Heart right ventricle (tissue), 16 donors: ENCODE measurements at regions not wholly inside any gene's neighbourhood (a gene's known extent, or its start where the extent isn't known, plus 50 kb on each side); places are given as distances from the start of the nearest gene placed in this dataset.
"Not testable (repeated sequence)": the region's sequence is repeated elsewhere in the genome, so short reads cannot be mapped to it uniquely, and the experiment has no call there.

ENCODE experiments used
- ATAC-seq, 8 donors: fragments of 200-7000 bp; cut with Tn5 transposase; one replicate each; pipeline ENCODE4 v1.9.1; 2020; ENCODE audit warnings: mild to moderate bottlenecking in 8 of 8, moderate library complexity in 8 of 8, moderate number of reproducible peaks in 1 of 8
- DNase-seq, 2 donors: peaks; one replicate each; pipeline ENCODE4 v3.0.0-alpha.2; 2020
- H3K27ac ChIP-seq, 10 donors: fragments of 200-600 bp; sonication (generic) in 2 of 10; one replicate each; pipeline versions ENCODE4 v1.5.0 to v1.8.0; 2020 to 2022; ENCODE audit warnings: mild to moderate bottlenecking in 3 of 10
- H3K27me3 ChIP-seq, 7 donors: fragments of 200-600 bp; one replicate each; pipeline ENCODE4 v1.8.0; 2021 to 2022; ENCODE audit warnings: mild to moderate bottlenecking in 2 of 7
- H3K36me3 ChIP-seq, 9 donors: fragments of 200-600 bp; sonication (generic) in 1 of 9; one replicate each; pipeline versions ENCODE4 v1.5.0 to v1.8.0; 2020 to 2022; ENCODE audit warnings: mild to moderate bottlenecking in 2 of 9
- H3K4me1 ChIP-seq, 9 donors: fragments of 200-600 bp; sonication (generic) in 1 of 9; one replicate each; pipeline versions ENCODE4 v1.5.0 to v1.8.0; 2020 to 2022; ENCODE audit warnings: mild to moderate bottlenecking in 4 of 9
- H3K4me3 ChIP-seq, 10 donors: fragments of 200-600 bp; sonication (generic) in 2 of 10; one replicate each; pipeline versions ENCODE4 v1.5.0 to v1.8.0; 2020 to 2022; ENCODE audit warnings: mild to moderate bottlenecking in 7 of 10, moderate library complexity in 2 of 10
- H3K9me3 ChIP-seq, 11 donors: fragments of 200-600 bp in 10 of 11; sonication (generic) in 2 of 11; one replicate each; pipeline versions ENCODE4 v1.5.0 to v1.8.0; 2013 to 2022; ENCODE audit warnings: mild to moderate bottlenecking in 2 of 11, control low read depth in 1 of 11, moderate library complexity in 1 of 11
- WGBS, 2 donors: extraction: QIAGEN DNeasy Blood & Tissue Kit; methylation state at CpG; one replicate each; pipeline ENCODE4 v1.1.7; 2013; ENCODE audit warnings: inconsistent platforms in 1 of 2; 5-methylcytosine and 5-hydroxymethylcytosine counted together
- intact Hi-C, 10 donors: fragments of 100-400 bp; cut with DNase I; formaldehyde crosslinking; loops; one replicate each; pipeline versions ENCODE4 v1.11.1 to v1.14.2; 2022
- TF ChIP-seq, protein P1 (sequence below), 9 donors: fragments of 200-600 bp; sonication (generic) in 2 of 9; IDR thresholded peaks; one replicate each; pipeline versions ENCODE4 v1.5.0 to v1.8.0; 2021 to 2022; ENCODE audit warnings: antibody characterized with exemption in 9 of 9, mild to moderate bottlenecking in 5 of 9, moderate library complexity in 1 of 9
- donor health status: Arrhythmogenic right ventricular cardiomyopathy.
- donor health status: ischemic (EF 13 %, LVEDD 7.1; RV severe dilation, severe dysfunction).
- donor health status: healthy with polysubstance abuse.
- donor health status: DM: no; HTN: yes; CAD: no.
- donor health status: DM: no; HTN: no; CAD: no.
- donor health status: ischemic (EF 25% LVEDD 6.9; RV normal size, moderate dysfunction).
- donor health status: ischemic (EF 25% LVEDD 5.7; RV mildly dilated, moderate dysfunction).
- donor health status: healthy.
- donor health status: DM: yes; HTN: yes; CAD: no.
- donor health status: Ischemic cardiomyopathy.
- donor health status: ischemic (EF 35%, LVEDD 5.7; RV mildly dilated, moderate dysfunction).
- donor health status: nonischemic (EF 11% LVEDD 7.7; RV severe dilation, severe dysfunction).
- donor health status: DM: yes; HTN: yes; CAD: no.
- donor health status: PGD.
- donor health status: ischemic (EF 29% LVEDD 5.4; RV normal size, mild dysfunction).
- donor health status: nonischemic (EF 23%, LVEDD 6.1; RV moderate dilation, normal function).

DNA sequence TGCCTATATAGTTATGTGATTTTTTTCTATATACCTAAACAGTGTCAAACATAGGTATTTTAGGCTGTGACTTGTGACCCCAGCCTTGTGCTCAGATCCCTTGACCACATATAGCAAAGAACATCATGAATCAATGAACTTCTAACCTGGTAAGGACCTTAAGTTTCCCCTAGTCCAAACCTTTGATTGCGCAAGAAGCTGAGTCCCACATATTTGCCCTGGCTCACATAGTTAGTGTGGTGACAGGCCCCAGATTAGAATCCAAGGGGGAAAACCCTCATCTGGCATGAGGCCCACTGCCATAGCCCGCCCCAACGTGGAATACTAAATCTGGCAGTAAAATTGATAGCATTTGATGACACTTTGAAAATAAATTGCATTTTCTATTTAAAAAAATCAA, 171.8 kb downstream of the MZT1 start:
- no peaks in the 10 kb centered on the region for H3K4me1 ChIP-seq
- no peak overlapping the region for H3K27ac ChIP-seq
- DNase-seq (no peak), ATAC-seq (no peak)
- TF ChIP-seq, protein P1, sequence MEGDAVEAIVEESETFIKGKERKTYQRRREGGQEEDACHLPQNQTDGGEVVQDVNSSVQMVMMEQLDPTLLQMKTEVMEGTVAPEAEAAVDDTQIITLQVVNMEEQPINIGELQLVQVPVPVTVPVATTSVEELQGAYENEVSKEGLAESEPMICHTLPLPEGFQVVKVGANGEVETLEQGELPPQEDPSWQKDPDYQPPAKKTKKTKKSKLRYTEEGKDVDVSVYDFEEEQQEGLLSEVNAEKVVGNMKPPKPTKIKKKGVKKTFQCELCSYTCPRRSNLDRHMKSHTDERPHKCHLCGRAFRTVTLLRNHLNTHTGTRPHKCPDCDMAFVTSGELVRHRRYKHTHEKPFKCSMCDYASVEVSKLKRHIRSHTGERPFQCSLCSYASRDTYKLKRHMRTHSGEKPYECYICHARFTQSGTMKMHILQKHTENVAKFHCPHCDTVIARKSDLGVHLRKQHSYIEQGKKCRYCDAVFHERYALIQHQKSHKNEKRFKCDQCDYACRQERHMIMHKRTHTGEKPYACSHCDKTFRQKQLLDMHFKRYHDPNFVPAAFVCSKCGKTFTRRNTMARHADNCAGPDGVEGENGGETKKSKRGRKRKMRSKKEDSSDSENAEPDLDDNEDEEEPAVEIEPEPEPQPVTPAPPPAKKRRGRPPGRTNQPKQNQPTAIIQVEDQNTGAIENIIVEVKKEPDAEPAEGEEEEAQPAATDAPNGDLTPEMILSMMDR (IDR thresholded peaks at IDR 0.05) = no peak
- H3K36me3 ChIP-seq = no peaks in the 10 kb centered on the region
- intact Hi-C loops = no loop called here
- peaks cover 0 to 2% (median 0%) of the 10 kb centered on the region in 11 donors for H3K9me3 ChIP-seq
- WGBS, 2 donors = 71 to 75% methylated on average over 3 of the region's 3 CpGs
- no peaks in the 10 kb centered on the region for H3K27me3 ChIP-seq
- H3K4me3 ChIP-seq = no peak overlapping the region

DNA sequence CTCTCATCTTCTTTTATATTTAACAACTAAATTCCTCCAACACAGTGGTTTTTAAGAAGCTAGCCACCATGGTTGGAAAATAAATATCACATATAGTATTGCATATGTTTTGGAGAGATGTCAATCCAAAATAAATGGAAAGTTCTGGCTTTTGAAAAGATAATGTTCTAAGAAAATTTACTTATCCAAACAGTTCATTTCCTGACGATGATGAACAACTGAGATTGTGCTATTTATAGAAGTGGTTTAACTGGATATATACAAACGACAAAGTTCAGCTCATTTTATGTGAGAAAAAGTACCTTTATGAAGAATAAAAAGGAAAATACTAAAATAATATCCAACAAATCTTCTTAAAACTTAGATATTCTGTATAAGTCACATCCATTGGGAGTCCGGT, 174.7 kb downstream of the MZT1 start:
- H3K9me3 ChIP-seq = peaks cover 0 to 2% (median 0%) of the 10 kb centered on the region in 11 donors
- intact Hi-C loops = no loop called here
- no peaks in the 10 kb centered on the region for H3K27me3 ChIP-seq
- H3K27ac ChIP-seq = no peak overlapping the region
- DNase-seq (no peak), ATAC-seq (no peak)
- TF ChIP-seq, protein P1 (IDR thresholded peaks at IDR 0.05) = no peak
- H3K36me3 ChIP-seq = no peaks in the 10 kb centered on the region
- H3K4me1 ChIP-seq = no peaks in the 10 kb centered on the region
- no peak overlapping the region for H3K4me3 ChIP-seq
- WGBS, 2 donors = 37 to 45% methylated on average over 3 of the region's 3 CpGs

DNA sequence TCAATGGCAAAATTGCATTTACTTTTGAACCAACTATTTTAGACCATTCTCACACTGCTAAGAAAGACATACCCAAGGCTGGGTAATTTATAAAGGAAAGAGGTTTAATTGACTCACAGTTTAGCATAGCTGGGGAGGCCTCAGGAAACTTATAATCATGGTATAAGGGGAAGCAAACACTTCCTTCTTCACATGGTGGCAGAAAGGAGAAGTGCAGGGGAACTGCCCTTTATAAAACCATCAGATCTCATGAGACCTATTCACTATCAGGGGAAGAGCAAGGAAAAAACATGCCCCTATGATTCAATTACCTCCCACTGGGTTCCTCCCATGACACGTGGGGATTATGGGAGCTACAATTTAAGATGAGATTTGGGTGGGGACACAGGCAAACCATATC, 181.5 kb downstream of the MZT1 start:
- H3K4me3 ChIP-seq, ATAC-seq, H3K9me3 ChIP-seq, H3K4me1 ChIP-seq, intact Hi-C loops, H3K36me3 ChIP-seq, H3K27ac ChIP-seq, DNase-seq, H3K27me3 ChIP-seq: not testable (repeated sequence)
- 62 to 66% methylated on average over 1 of the region's 1 CpG for WGBS, 2 donors

DNA sequence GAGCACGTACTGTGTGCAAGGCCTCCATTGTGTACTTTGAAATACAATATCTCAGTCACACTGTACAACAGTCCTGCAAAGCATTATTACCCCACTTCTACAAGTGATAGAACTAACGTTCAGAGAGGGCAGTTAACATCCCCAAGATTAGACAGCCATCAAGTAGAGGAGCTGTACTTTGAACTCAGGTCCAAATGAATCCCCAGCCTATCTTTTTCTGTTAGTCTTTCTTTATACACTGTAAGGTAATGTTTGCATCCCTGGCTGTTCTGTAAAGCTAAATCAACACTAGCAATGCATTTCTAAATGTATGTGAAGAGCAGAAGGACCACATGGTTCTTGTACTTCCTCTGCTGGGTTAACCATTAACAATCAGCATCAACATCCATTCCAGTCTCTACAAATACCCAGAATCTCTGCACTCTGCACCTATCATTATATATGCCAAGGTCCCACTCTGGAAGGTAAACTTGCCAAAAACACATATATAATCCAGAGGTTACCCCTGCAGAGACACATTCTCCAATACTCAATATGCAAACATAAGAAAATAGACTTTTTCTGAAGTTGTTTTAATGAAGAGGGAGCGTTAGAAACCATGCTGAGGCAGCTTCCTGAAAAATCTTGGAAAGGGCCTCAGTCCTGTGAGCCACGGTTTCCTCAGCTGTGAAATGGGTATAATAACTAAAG, 182.3 kb downstream of the MZT1 start:
- Histone ChIP-seq H3K36me3 (no peaks in the 10 kb centered on the region), H3K27ac (no peak overlapping the region), H3K9me3 (no peaks in the 10 kb centered on the region), H3K4me3 (no peak overlapping the region), H3K27me3 (no peaks in the 10 kb centered on the region), H3K4me1 (no peaks in the 10 kb centered on the region)
- DNase-seq = no peak
- WGBS, 2 donors = 64 to 81% methylated on average over 4 of the region's 4 CpGs
- TF ChIP-seq, protein P1 (IDR thresholded peaks at IDR 0.05) = no peak
- no peak for ATAC-seq
- intact Hi-C loops = no loop called here

DNA sequence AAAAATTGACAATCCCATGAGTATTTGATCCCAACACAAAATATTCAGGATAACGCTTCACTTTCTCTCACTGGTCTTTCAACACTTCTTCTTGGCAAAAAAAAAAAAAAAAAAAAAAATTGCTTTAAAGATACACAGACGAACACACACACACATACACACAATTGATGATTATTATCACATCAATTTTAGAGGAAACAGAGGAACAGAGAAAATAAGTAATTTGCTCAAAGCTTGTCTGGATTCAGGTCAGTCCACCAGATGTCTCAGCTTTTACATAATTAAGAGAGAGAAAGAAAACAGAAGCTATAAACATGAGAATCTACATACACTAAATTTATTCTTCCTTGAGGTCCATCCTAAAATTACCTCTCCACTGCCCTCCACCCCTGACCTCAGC, 183.4 kb downstream of the MZT1 start:
- no peak overlapping the region for H3K4me3 ChIP-seq
- intact Hi-C loops = no loop called here
- no peak overlapping the region for H3K27ac ChIP-seq
- 78 to 82% methylated on average over 2 of the region's 2 CpGs for WGBS, 2 donors
- ATAC-seq (no peak), DNase-seq (no peak)
- TF ChIP-seq, protein P1 (IDR thresholded peaks at IDR 0.05) = no peak
- H3K4me1 ChIP-seq = no peaks in the 10 kb centered on the region
- H3K9me3 ChIP-seq = no peaks in the 10 kb centered on the region
- no peaks in the 10 kb centered on the region for H3K27me3 ChIP-seq
- no peaks in the 10 kb centered on the region for H3K36me3 ChIP-seq
